ENCODE measurements at regions not wholly inside any gene's neighbourhood (a gene's known extent, or its start where the extent isn't known, plus 50 kb on each side); places are given as distances from the start of the nearest gene placed in this dataset.

DNA sequence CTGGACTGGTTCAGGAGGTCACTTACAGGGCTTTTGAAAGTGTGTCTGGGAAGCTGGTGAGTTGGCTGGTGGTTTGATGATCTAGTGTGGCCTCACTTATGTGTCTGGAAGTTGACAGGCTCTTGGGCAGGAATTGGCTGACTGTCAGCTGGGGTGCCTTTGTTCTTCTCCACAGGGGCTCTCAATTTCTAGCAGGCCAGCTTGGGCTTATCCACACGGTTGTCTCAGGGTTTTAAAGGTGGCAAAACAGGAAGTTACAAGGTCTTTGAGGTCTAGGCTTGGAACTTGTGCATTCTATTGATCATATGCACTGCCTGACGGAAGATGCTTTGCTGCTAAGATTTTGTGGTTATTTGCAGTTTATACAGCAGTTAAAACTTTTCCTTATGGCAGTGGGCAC is 52.0 kb upstream of the CELF4 start:
- no peak for DNase-seq
